RWPE2 (cell line): ENCODE measurements at regions not wholly inside any gene's neighbourhood (a gene's known extent, or its start where the extent isn't known, plus 50 kb on each side); places are given as distances from the start of the nearest gene placed in this dataset.

Experiments
- ATAC-seq: fragments of 200-7000 bp; cut with Tn5 transposase; 3 replicates; pipeline ENCODE4 v1.9.1; 2021; ENCODE audit warnings: low read depth
- DNase-seq: peaks from one replicate; pipeline ENCODE4 v3.0.0-alpha.2; 2020; ENCODE audit warnings: low spot score
- H3K27ac ChIP-seq: fragments of 450-650 bp; 2 replicates; pipeline ENCODE4 v1.5.1; 2017; ENCODE audit warnings: mild to moderate bottlenecking; ENCODE audit not compliant: poor library complexity, severe bottlenecking
- H3K27me3 ChIP-seq: fragments of 250-450 bp; sonication (Bioruptor Pico); 2 replicates; pipeline ENCODE4 v1.5.1; 2021; ENCODE audit warnings: mild to moderate bottlenecking, moderate library complexity; ENCODE audit not compliant: insufficient read depth, poor library complexity, severe bottlenecking
- H3K36me3 ChIP-seq: fragments of 250-450 bp; sonication (Bioruptor Pico); 2 replicates; pipeline ENCODE4 v1.5.1; 2020; ENCODE audit warnings: low read depth, mild to moderate bottlenecking, moderate library complexity
- H3K4me1 ChIP-seq: fragments of 250-450 bp; sonication (Bioruptor Pico); 2 replicates; pipeline ENCODE4 v1.5.1; 2021; ENCODE audit warnings: mild to moderate bottlenecking, moderate library complexity; ENCODE audit not compliant: insufficient read depth, poor library complexity, severe bottlenecking
- H3K4me3 ChIP-seq: fragments of 250-450 bp; sonication (Bioruptor Pico); 2 replicates; pipeline ENCODE4 v1.5.1; 2021; ENCODE audit warnings: mild to moderate bottlenecking, moderate library complexity; ENCODE audit not compliant: severe bottlenecking
- H3K9me3 ChIP-seq: fragments of 250-450 bp; sonication (Bioruptor Pico); 2 replicates; pipeline ENCODE4 v1.5.1; 2021; ENCODE audit warnings: mild to moderate bottlenecking, moderate library complexity; ENCODE audit not compliant: severe bottlenecking
- TF ChIP-seq, protein P1 (sequence below): fragments of 450-650 bp; IDR thresholded peaks from one replicate; pipeline ENCODE4 v1.5.1; 2017; ENCODE audit warnings: mild to moderate bottlenecking, moderate library complexity; ENCODE audit not compliant: poor library complexity, severe bottlenecking

DNA sequence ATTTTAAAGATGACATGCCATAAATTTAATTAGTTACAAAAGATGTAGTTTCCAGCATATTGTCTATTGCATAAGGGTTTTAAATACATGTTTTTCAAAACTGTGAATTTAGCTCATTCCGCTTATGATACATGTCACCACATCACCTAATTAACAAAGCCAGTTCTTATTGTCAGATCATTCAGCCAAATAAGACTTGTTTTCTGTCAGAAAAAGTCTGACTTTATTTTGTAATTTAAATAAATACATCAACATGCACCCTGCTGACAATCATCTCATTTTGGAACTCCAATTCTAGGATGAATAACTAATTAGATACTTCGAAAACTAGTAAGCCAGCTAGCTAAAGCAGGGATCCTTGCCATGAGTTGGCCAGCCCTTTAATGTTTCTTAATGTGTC lies 110.9 kb upstream of the APP start:
- Histone ChIP-seq H3K4me1 (no peaks in the 10 kb centered on the region), H3K9me3 (no peaks in the 10 kb centered on the region), H3K27me3 (no peaks in the 10 kb centered on the region), H3K27ac (no peak overlapping the region), H3K4me3 (no peak overlapping the region), H3K36me3 (no peaks in the 10 kb centered on the region)
- DNase-seq (no peak), ATAC-seq (no peak)
- TF ChIP-seq, protein P1, sequence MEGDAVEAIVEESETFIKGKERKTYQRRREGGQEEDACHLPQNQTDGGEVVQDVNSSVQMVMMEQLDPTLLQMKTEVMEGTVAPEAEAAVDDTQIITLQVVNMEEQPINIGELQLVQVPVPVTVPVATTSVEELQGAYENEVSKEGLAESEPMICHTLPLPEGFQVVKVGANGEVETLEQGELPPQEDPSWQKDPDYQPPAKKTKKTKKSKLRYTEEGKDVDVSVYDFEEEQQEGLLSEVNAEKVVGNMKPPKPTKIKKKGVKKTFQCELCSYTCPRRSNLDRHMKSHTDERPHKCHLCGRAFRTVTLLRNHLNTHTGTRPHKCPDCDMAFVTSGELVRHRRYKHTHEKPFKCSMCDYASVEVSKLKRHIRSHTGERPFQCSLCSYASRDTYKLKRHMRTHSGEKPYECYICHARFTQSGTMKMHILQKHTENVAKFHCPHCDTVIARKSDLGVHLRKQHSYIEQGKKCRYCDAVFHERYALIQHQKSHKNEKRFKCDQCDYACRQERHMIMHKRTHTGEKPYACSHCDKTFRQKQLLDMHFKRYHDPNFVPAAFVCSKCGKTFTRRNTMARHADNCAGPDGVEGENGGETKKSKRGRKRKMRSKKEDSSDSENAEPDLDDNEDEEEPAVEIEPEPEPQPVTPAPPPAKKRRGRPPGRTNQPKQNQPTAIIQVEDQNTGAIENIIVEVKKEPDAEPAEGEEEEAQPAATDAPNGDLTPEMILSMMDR: no peak

DNA sequence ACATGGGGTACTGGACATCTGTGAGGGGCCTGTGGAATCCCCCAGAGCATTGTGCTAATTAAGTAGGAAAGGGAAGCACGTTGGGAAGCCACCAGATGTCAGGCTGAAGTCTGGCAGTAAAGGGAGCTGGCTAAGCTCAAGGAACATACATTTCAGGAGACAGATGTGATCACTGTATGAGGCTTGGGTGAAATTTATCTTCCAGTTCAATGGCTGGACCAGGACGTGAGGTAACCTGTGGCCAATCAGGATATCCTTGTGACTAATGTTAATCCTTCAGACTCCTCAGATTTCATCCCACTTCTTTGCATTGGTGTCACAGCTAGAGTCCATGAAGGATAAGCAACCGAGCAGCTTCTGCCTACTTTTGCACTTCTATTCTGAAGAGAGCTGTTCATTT lies 110.2 kb upstream of the APP start:
- Histone ChIP-seq H3K4me3 (no peak overlapping the region), H3K27ac (no peak overlapping the region), H3K4me1 (no peaks in the 10 kb centered on the region), H3K27me3 (no peaks in the 10 kb centered on the region), H3K9me3 (no peaks in the 10 kb centered on the region), H3K36me3 (no peaks in the 10 kb centered on the region)
- DNase-seq (no peak), ATAC-seq (peak; percentile 29; the same call in 1 of the 3 replicates)
- TF ChIP-seq, protein P1: no peak

GRCh38 chr21:26280148-26280547 lies 109.6 kb upstream of the APP start:
- no peak for ATAC-seq
- no peaks in the 10 kb centered on the region for H3K4me1 ChIP-seq
- H3K9me3 ChIP-seq: no peaks in the 10 kb centered on the region
- TF ChIP-seq, protein P1: no peak
- H3K27ac ChIP-seq: no peak overlapping the region
- H3K4me3 ChIP-seq: no peak overlapping the region
- no peaks in the 10 kb centered on the region for H3K36me3 ChIP-seq
- H3K27me3 ChIP-seq: no peaks in the 10 kb centered on the region
- no peak for DNase-seq

GRCh38 chr21:26275801-26276200 lies 105.2 kb upstream of the APP start:
- DNase-seq: no peak
- Histone ChIP-seq H3K4me3 (no peak overlapping the region), H3K27me3 (no peaks in the 10 kb centered on the region), H3K9me3 (peaks cover 4% of the 10 kb centered on the region), H3K4me1 (no peaks in the 10 kb centered on the region), H3K27ac (no peak overlapping the region), H3K36me3 (no peaks in the 10 kb centered on the region)
- no peak for ATAC-seq
- TF ChIP-seq, protein P1: no peak

GRCh38 chr21:26273686-26274313 lies 103.2 kb upstream of the APP start:
- no peak for DNase-seq
- TF ChIP-seq, protein P1: no peak
- Histone ChIP-seq H3K36me3 (no peaks in the 10 kb centered on the region), H3K9me3 (peaks cover 4% of the 10 kb centered on the region), H3K27ac (no peak overlapping the region), H3K4me1 (no peaks in the 10 kb centered on the region), H3K4me3 (no peak overlapping the region), H3K27me3 (no peaks in the 10 kb centered on the region)
- ATAC-seq: no peak
